SK-N-SH (cell line): ENCODE measurements at regions not wholly inside any gene's neighbourhood (a gene's known extent, or its start where the extent isn't known, plus 50 kb on each side); places are given as distances from the start of the nearest gene placed in this dataset.

Source experiments
- CTCF ChIA-PET: fragments of 300-600, 350-600 bp; formaldehyde crosslinking; extraction: SDS; loops from one replicate; lab custom pipeline; 2021; lab: Yijun Ruan, JAX
- POLR2A ChIA-PET: fragments of 350-600 bp; sonication (Branson Sonifier 250); formaldehyde crosslinking; extraction: SDS; loops from one replicate; lab custom pipeline; 2020; ENCODE audit warnings: antibody characterized with exemption, inconsistent platforms; lab: Yijun Ruan, JAX
- DNase-seq: peaks from one replicate; pipeline ENCODE4 v3.0.0; 2012
- H2AFZ ChIP-seq: fragments of 200-600 bp; sonication (generic); 2 replicates; pipeline ENCODE4 v1.8.1; 2016; ENCODE audit warnings: antibody characterized with exemption, mild to moderate bottlenecking, low read depth
- H3F3A ChIP-seq: fragments of 200-600 bp; sonication (generic); replicated peaks from 2 replicates; pipeline ENCODE3; 2016; ENCODE audit warnings: antibody characterized with exemption, mild to moderate bottlenecking; ENCODE audit not compliant: insufficient read depth
- H3K27ac ChIP-seq, 2 experiments: fragments of 200-500 bp in 1 of 2; fragments of 200-600 bp in 1 of 2; sonication (Bioruptor generic) in 1 of 2; sonication (generic), shearing (Covaris generic) in 1 of 2; 2 replicates each; pipeline versions ENCODE4 v1.5.1 to v1.6.1; 2014 to 2016; ENCODE audit warnings: low read depth in 2 of 2, inconsistent platforms in 1 of 2, low read length in 1 of 2, mild to moderate bottlenecking in 1 of 2, mixed read lengths in 1 of 2
- H3K27me3 ChIP-seq: fragments of 200-600 bp; sonication (generic), shearing (Covaris generic); 2 replicates; pipeline ENCODE4 v1.6.1; 2016; ENCODE audit warnings: mixed run types; ENCODE audit not compliant: insufficient read depth
- H3K36me3 ChIP-seq, 2 experiments: fragments of 200-500 bp in 1 of 2; fragments of 200-600 bp in 1 of 2; sonication (Bioruptor generic) in 1 of 2; sonication (generic) in 1 of 2; replicated peaks in 1 of 2; 2 replicates each; pipeline versions ENCODE3 to v1.5.1; 2014 to 2016; ENCODE audit warnings: low read length in 1 of 2, mild to moderate bottlenecking in 1 of 2; ENCODE audit not compliant: insufficient read depth in 2 of 2, control insufficient read depth in 1 of 2
- H3K4me1 ChIP-seq, 2 experiments: fragments of 200-500 bp in 1 of 2; fragments of 200-600 bp in 1 of 2; sonication (Bioruptor generic) in 1 of 2; sonication (generic), shearing (Covaris generic) in 1 of 2; 2 replicates each; pipeline versions ENCODE4 v1.5.1 to v1.6.1; 2014 to 2016; ENCODE audit warnings: low read depth in 1 of 2, low read length in 1 of 2, mixed run types in 1 of 2; ENCODE audit not compliant: insufficient read depth in 2 of 2, control insufficient read depth in 1 of 2
- H3K4me2 ChIP-seq: fragments of 200-600 bp; sonication (generic), shearing (Covaris generic); 2 replicates; pipeline ENCODE4 v1.6.1; 2017; ENCODE audit warnings: mixed run types
- H3K4me3 ChIP-seq, 2 experiments: fragments of 200-500 bp in 1 of 2; fragments of 200-600 bp in 1 of 2; sonication (Bioruptor generic) in 1 of 2; sonication (generic), shearing (Covaris generic) in 1 of 2; 2 replicates each; pipeline versions ENCODE4 v1.5.1 to v1.8.1; 2014 to 2016; ENCODE audit warnings: low read depth in 2 of 2, inconsistent platforms in 1 of 2, low read length in 1 of 2, mild to moderate bottlenecking in 1 of 2, mixed read lengths in 1 of 2, moderate library complexity in 1 of 2
- H3K79me2 ChIP-seq: fragments of 200-600 bp; sonication (generic); 2 replicates; pipeline ENCODE4 v1.8.1; 2017; ENCODE audit warnings: mild to moderate bottlenecking; ENCODE audit not compliant: insufficient read depth
- H3K9ac ChIP-seq: fragments of 200-600 bp; sonication (generic); 2 replicates; pipeline ENCODE4 v1.6.1; 2017; ENCODE audit warnings: mixed run types
- H3K9me2 ChIP-seq: fragments of 200-600 bp; sonication (generic); 2 replicates; pipeline ENCODE4 v1.6.1; 2017; ENCODE audit warnings: mixed run types
- H3K9me3 ChIP-seq: fragments of 200-600 bp; sonication (generic); 2 replicates; pipeline ENCODE4 v1.6.1; 2017; ENCODE audit warnings: mixed run types, mild to moderate bottlenecking, moderate library complexity
- H4K20me1 ChIP-seq: fragments of 200-600 bp; sonication (generic); 2 replicates; pipeline ENCODE4 v1.6.1; 2017; ENCODE audit warnings: mild to moderate bottlenecking, mixed run types; ENCODE audit not compliant: insufficient read depth
- CHD2 ChIP-seq: fragments of 150-350 bp; IDR thresholded peaks from 2 replicates; pipeline ENCODE4 v1.6.1; 2018; ENCODE audit warnings: low read length; ENCODE audit not compliant: partially characterized antibody
- ELF1 ChIP-seq: IDR thresholded peaks from 2 replicates; pipeline ENCODE4 v1.4.0; 2012
- EZH2phosphoT487 ChIP-seq: fragments of 200-600 bp; sonication (generic); IDR thresholded peaks from 2 replicates; pipeline ENCODE4 v1.6.1; 2017; ENCODE audit warnings: low read depth, mixed run types, mild to moderate bottlenecking, antibody characterized with exemption, moderate library complexity, borderline replicate concordance
- FOXM1 ChIP-seq: IDR thresholded peaks from 2 replicates; pipeline ENCODE4 v1.4.0; 2012; ENCODE audit warnings: low read depth, mild to moderate bottlenecking
- GABPA ChIP-seq: IDR thresholded peaks from 2 replicates; pipeline ENCODE4 v1.4.0; 2012; ENCODE audit warnings: low read depth, mild to moderate bottlenecking
- GATA2 ChIP-seq: sonication (generic); formaldehyde crosslinking; IDR thresholded peaks from 2 replicates; pipeline ENCODE4 v1.5.0; 2020; ENCODE audit warnings: mild to moderate bottlenecking, missing genetic modification reagents
- IRF3 ChIP-seq: fragments of 150-350 bp; IDR thresholded peaks from 2 replicates; pipeline ENCODE4 v1.6.1; 2016; ENCODE audit warnings: mild to moderate bottlenecking, low read depth, low read length
- JUND ChIP-seq: IDR thresholded peaks from 2 replicates; pipeline ENCODE4 v1.4.0; 2012
- NFIC ChIP-seq: IDR thresholded peaks from 2 replicates; pipeline ENCODE4 v1.4.0; 2012; ENCODE audit warnings: borderline replicate concordance
- RAD21 ChIP-seq: IDR thresholded peaks from 2 replicates; pipeline ENCODE4 v1.6.1; 2012; ENCODE audit warnings: mild to moderate bottlenecking, low read length
- RFX5 ChIP-seq: IDR thresholded peaks from 2 replicates; pipeline ENCODE4 v1.6.1; 2012; ENCODE audit warnings: mild to moderate bottlenecking, improper control_type of control experiment, low read length
- RXRA ChIP-seq: IDR thresholded peaks from 2 replicates; pipeline ENCODE4 v1.4.0; 2012; ENCODE audit warnings: low read depth, mild to moderate bottlenecking, borderline replicate concordance
- SMC3 ChIP-seq: IDR thresholded peaks from 2 replicates; pipeline ENCODE4 v1.6.1; 2012; ENCODE audit warnings: low read depth, low read length, improper control_type of control experiment
- TAF1 ChIP-seq: IDR thresholded peaks from 2 replicates; pipeline ENCODE4 v1.6.1; 2012; ENCODE audit warnings: low read depth, mild to moderate bottlenecking, low read length, moderate library complexity, borderline replicate concordance
- TCF12 ChIP-seq: IDR thresholded peaks from 2 replicates; pipeline ENCODE4 v1.4.0; 2012
- USF2 ChIP-seq: fragments of 150-350 bp; IDR thresholded peaks from 2 replicates; pipeline ENCODE4 v1.6.1; 2017; ENCODE audit warnings: antibody characterized with exemption, low read length, low read depth, borderline replicate concordance
- YY1 ChIP-seq: IDR thresholded peaks from 2 replicates; pipeline ENCODE4 v1.4.0; 2012; ENCODE audit warnings: low read depth, mild to moderate bottlenecking
- ZBTB33 ChIP-seq: IDR thresholded peaks from 2 replicates; pipeline ENCODE4 v1.4.0; 2012; ENCODE audit warnings: low read depth, borderline replicate concordance
- WGBS: methylation state at CpG from one replicate; pipeline ENCODE4 v1.1.6; 2017; ENCODE audit warnings: low lambda C conversion rate; 5-methylcytosine and 5-hydroxymethylcytosine counted together
- TF ChIP-seq, protein P1 (sequence below): IDR thresholded peaks from 2 replicates; pipeline ENCODE4 v1.4.0; 2012; ENCODE audit warnings: low read depth
- TF ChIP-seq, protein P2 (sequence below): IDR thresholded peaks from 2 replicates; pipeline ENCODE4 v1.4.0; 2012; ENCODE audit warnings: low read depth, borderline replicate concordance

- CTCF ChIA-PET = interaction anchor here (0.6 to 1.7 kb wide), 3 partner anchors 19 to 340 kb away, joined by 3 to 5 read pairs (median 3); no protein-coding TSS in a partner anchor
- Histone ChIP-seq H3K27me3 (no peaks in the 10 kb centered on the region), H3K4me2 (no peak overlapping the region), H3F3A (no peaks in the 10 kb centered on the region), H3K79me2 (no peaks in the 10 kb centered on the region), H3K9ac (no peak overlapping the region), H3K4me1 (no peaks in the 10 kb centered on the region), H3K4me3 (no peak overlapping the region), H3K27ac (no peak overlapping the region), H3K9me3 (no peaks in the 10 kb centered on the region), H3K36me3 (no peaks in the 10 kb centered on the region), H4K20me1 (no peaks in the 10 kb centered on the region), H3K9me2 (no peaks in the 10 kb centered on the region), H2AFZ (no peak overlapping the region)
- WGBS = 77% methylated on average over 10 of the region's 10 CpGs
- POLR2A ChIA-PET = no interaction called here
- no peak for DNase-seq
- TF ChIP-seq EZH2phosphoT487 (no peak), RXRA (no peak), SMC3 (no peak), GABPA (no peak), TAF1 (no peak), YY1 (no peak), GATA2 (no peak), JUND (no peak), ELF1 (no peak), TCF12 (no peak), FOXM1 (no peak)
These were observed 51.8 kb upstream of the CASZ1 start for GRCh38 chr1:10848109-10848684.

DNA sequence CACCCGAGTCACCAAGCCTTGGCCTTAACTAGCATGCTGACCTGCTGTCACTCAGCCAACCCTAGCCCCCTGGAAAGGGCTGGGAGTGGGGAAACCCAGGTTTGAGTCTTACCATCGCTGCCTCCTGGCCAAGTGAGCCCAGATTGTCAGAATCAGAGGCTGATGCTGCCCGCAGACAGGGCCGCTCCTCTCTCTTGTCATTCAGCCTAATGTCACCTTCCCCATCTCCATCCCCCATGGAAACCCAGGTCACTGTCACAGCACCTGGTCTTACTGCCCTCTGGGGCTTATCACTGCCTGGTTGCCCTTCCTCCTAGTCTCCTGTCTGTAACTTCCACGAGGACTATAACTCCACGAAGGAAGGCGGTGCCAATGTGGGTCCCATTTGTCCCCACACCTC lies 53.6 kb upstream of the CASZ1 start:
- POLR2A ChIA-PET = no interaction called here
- Histone ChIP-seq H3K4me2 (no peak overlapping the region), H3K9me2 (no peaks in the 10 kb centered on the region), H3K9me3 (no peaks in the 10 kb centered on the region), H2AFZ (no peak overlapping the region), H3K36me3 (no peaks in the 10 kb centered on the region), H4K20me1 (no peaks in the 10 kb centered on the region), H3K79me2 (no peaks in the 10 kb centered on the region), H3K4me1 (no peaks in the 10 kb centered on the region), H3K27ac (no peak overlapping the region), H3K4me3 (no peak overlapping the region), H3K27me3 (no peaks in the 10 kb centered on the region), H3K9ac (no peak overlapping the region), H3F3A (no peaks in the 10 kb centered on the region)
- WGBS = 64% methylated on average over 5 of the region's 7 CpGs
- DNase-seq = no peak
- CTCF ChIA-PET = interaction anchor here (1.3 to 2.1 kb wide), 3 partner anchors 17 to 356 kb away, joined by 4 to 10 read pairs (median 4); no protein-coding TSS in a partner anchor
- TF ChIP-seq ZBTB33 (no peak), GABPA (no peak), NFIC (no peak), YY1 (no peak), CHD2 (no peak), IRF3 (no peak), GATA2 (no peak), EZH2phosphoT487 (no peak), RFX5 (no peak), RAD21 (no peak), USF2 (no peak), SMC3 (no peak), TAF1 (no peak), RXRA (no peak)
- TF ChIP-seq, protein P1, sequence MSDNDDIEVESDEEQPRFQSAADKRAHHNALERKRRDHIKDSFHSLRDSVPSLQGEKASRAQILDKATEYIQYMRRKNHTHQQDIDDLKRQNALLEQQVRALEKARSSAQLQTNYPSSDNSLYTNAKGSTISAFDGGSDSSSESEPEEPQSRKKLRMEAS = no peak
- TF ChIP-seq, protein P2, sequence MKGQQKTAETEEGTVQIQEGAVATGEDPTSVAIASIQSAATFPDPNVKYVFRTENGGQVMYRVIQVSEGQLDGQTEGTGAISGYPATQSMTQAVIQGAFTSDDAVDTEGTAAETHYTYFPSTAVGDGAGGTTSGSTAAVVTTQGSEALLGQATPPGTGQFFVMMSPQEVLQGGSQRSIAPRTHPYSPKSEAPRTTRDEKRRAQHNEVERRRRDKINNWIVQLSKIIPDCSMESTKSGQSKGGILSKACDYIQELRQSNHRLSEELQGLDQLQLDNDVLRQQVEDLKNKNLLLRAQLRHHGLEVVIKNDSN = no peak
